Mucosa of descending colon (tissue), 3 donors: ENCODE measurements at regions not wholly inside any gene's neighbourhood (a gene's known extent, or its start where the extent isn't known, plus 50 kb on each side); places are given as distances from the start of the nearest gene placed in this dataset.

ENCODE experiments used
- ATAC-seq: fragments of 200-7000 bp; cut with Tn5 transposase; one replicate; pipeline ENCODE4 v1.9.1; 2020; ENCODE audit warnings: mild to moderate bottlenecking, moderate library complexity
- DNase-seq, 3 donors: peaks; one replicate each; pipeline ENCODE4 v3.0.0-alpha.2; 2020
- H3K36me3 ChIP-seq: fragments of 200-600 bp; one replicate; pipeline ENCODE4 v1.8.0; 2021; ENCODE audit warnings: low read depth, mild to moderate bottlenecking
- H3K4me1 ChIP-seq: fragments of 200-600 bp; one replicate; pipeline ENCODE4 v1.8.0; 2021; ENCODE audit warnings: low read depth, mild to moderate bottlenecking
- H3K4me3 ChIP-seq: fragments of 200-600 bp; one replicate; pipeline ENCODE4 v1.8.0; 2021; ENCODE audit warnings: mild to moderate bottlenecking
- H3K9me3 ChIP-seq: fragments of 200-600 bp; one replicate; pipeline ENCODE4 v1.8.0; 2021; ENCODE audit warnings: mild to moderate bottlenecking
- CTCF ChIP-seq: fragments of 200-600 bp; IDR thresholded peaks from one replicate; pipeline ENCODE4 v1.8.0; 2022; ENCODE audit warnings: antibody characterized with exemption, mild to moderate bottlenecking
- intact Hi-C, 2 donors: fragments of 100-400 bp; cut with DNase I in 1 of 2; cut with micrococcal nuclease in 1 of 2; formaldehyde crosslinking; loops; one replicate each; pipeline versions ENCODE4 v1.11.0 to v1.11.1; 2022; cut with DNase I, micrococcal nuclease
- donor health status: DM: no; HTN: no; CAD: no; lungs with moderate emphysema.
- donor health status: DM: no; HTN: no; CAD: no.
- donor health status: DM: no; HTN: yes; CAD: no.

- ATAC-seq (no peak), DNase-seq (no peak)
- intact Hi-C loops = no loop called here
- TF ChIP-seq CTCF = no peak
- Histone ChIP-seq H3K4me3 (no peak overlapping the region), H3K36me3 (no peaks in the 10 kb centered on the region), H3K9me3 (no peaks in the 10 kb centered on the region), H3K4me1 (no peaks in the 10 kb centered on the region)
These were observed 219.3 kb upstream of the COL8A1 start for GRCh38 chr3:99419116-99419515.

- DNase-seq (no peak), ATAC-seq (no peak)
- Histone ChIP-seq H3K4me1 (no peaks in the 10 kb centered on the region), H3K4me3 (no peak overlapping the region), H3K36me3 (no peaks in the 10 kb centered on the region), H3K9me3 (no peaks in the 10 kb centered on the region)
- intact Hi-C loops = no loop called here
- no peak for TF ChIP-seq CTCF
These were observed 219.7 kb upstream of the COL8A1 start for GRCh38 chr3:99418709-99419108.

GRCh38 chr3:99418209-99418635 is 220.2 kb upstream of the COL8A1 start:
- no peak for TF ChIP-seq CTCF
- Histone ChIP-seq H3K9me3 (no peaks in the 10 kb centered on the region), H3K4me1 (no peaks in the 10 kb centered on the region), H3K36me3 (no peaks in the 10 kb centered on the region), H3K4me3 (no peak overlapping the region)
- ATAC-seq = no peak
- no peak for DNase-seq
- intact Hi-C loops = no loop called here

- Histone ChIP-seq H3K36me3 (no peaks in the 10 kb centered on the region), H3K4me3 (no peak overlapping the region), H3K4me1 (no peaks in the 10 kb centered on the region), H3K9me3 (no peaks in the 10 kb centered on the region)
- TF ChIP-seq CTCF = no peak
- DNase-seq (no peak), ATAC-seq (no peak)
- intact Hi-C loops = no loop called here
These were observed 224.9 kb upstream of the COL8A1 start for GRCh38 chr3:99413504-99413903.

GRCh38 chr3:99410789-99411311 is 227.5 kb upstream of the COL8A1 start:
- no peak for TF ChIP-seq CTCF
- Histone ChIP-seq H3K4me3 (no peak overlapping the region), H3K4me1 (no peaks in the 10 kb centered on the region), H3K36me3 (no peaks in the 10 kb centered on the region), H3K9me3 (no peaks in the 10 kb centered on the region)
- DNase-seq (no peak), ATAC-seq (no peak)
- intact Hi-C loops = no loop called here

GRCh38 chr3:99409961-99410360 is 228.4 kb upstream of the COL8A1 start:
- Histone ChIP-seq H3K4me1 (no peaks in the 10 kb centered on the region), H3K9me3 (no peaks in the 10 kb centered on the region), H3K4me3 (no peak overlapping the region), H3K36me3 (no peaks in the 10 kb centered on the region)
- DNase-seq (no peak), ATAC-seq (no peak)
- intact Hi-C loops = no loop called here
- no peak for TF ChIP-seq CTCF
